ENCODE measurements at regions not wholly inside any gene's neighbourhood (a gene's known extent, or its start where the extent isn't known, plus 50 kb on each side); places are given as distances from the start of the nearest gene placed in this dataset.

GRCh38 chr9:96122282-96122681, 179.7 kb downstream of the HSD17B3 start:
- Histone ChIP-seq H3K27me3 (ENCODE audit: control insufficient read depth, insufficient read depth, low read length) (no peaks in the 10 kb centered on the region), H3K4me1 (ENCODE audit: control insufficient read depth in 2 of 3, insufficient read depth in 2 of 3, low read depth in 1 of 3, low read length in 3 of 3) (no peaks in the 10 kb centered on the region), H3K4me3 (ENCODE audit: low read length in 3 of 3) (no peak overlapping the region), H3K27ac (ENCODE audit: low read depth in 2 of 2, low read length in 2 of 2) (no peak overlapping the region), H3K9me3 (ENCODE audit: control insufficient read depth in 2 of 3, insufficient read depth in 1 of 3, low read length in 3 of 3) (no peaks in the 10 kb centered on the region), H3K9ac (ENCODE audit: low read length in 3 of 3) (no peak overlapping the region), H3K36me3 (ENCODE audit: control insufficient read depth in 2 of 3, insufficient read depth in 3 of 3, low read length in 3 of 3) (no peaks in the 10 kb centered on the region)
- intact Hi-C loops (cut with DNase I) = no loop called here
- DNase-seq (no peak), FAIRE-seq (no peak)
- TF ChIP-seq CTCF (IDR thresholded peaks at IDR 0.05; ENCODE audit: borderline replicate concordance, extremely low read depth, insufficient read depth) = no peak

GRCh38 chr9:96121136-96121535, 180.8 kb downstream of the HSD17B3 start:
- no peaks in the 10 kb centered on the region for H3K36me3 ChIP-seq (ENCODE audit: control insufficient read depth in 2 of 3, insufficient read depth in 3 of 3, low read length in 3 of 3)
- no peak for TF ChIP-seq CTCF (IDR thresholded peaks at IDR 0.05; ENCODE audit: borderline replicate concordance, extremely low read depth, insufficient read depth)
- no peak overlapping the region for H3K27ac ChIP-seq (ENCODE audit: low read depth in 2 of 2, low read length in 2 of 2)
- no peak overlapping the region for H3K4me3 ChIP-seq (ENCODE audit: low read length in 3 of 3)
- no peak overlapping the region for H3K9ac ChIP-seq (ENCODE audit: low read length in 3 of 3)
- intact Hi-C loops (cut with DNase I) = no loop called here
- DNase-seq (no peak), FAIRE-seq (no peak)
- peaks cover 0 to 10% (median 3%) of the 10 kb centered on the region in 3 donors for H3K4me1 ChIP-seq (ENCODE audit: control insufficient read depth in 2 of 3, insufficient read depth in 2 of 3, low read depth in 1 of 3, low read length in 3 of 3)
- H3K27me3 ChIP-seq (ENCODE audit: control insufficient read depth, insufficient read depth, low read length) = no peaks in the 10 kb centered on the region
- no peaks in the 10 kb centered on the region for H3K9me3 ChIP-seq (ENCODE audit: control insufficient read depth in 2 of 3, insufficient read depth in 1 of 3, low read length in 3 of 3)

- Histone ChIP-seq H3K4me3 (ENCODE audit: low read length in 3 of 3) (no peak overlapping the region), H3K27me3 (ENCODE audit: control insufficient read depth, insufficient read depth, low read length) (no peaks in the 10 kb centered on the region), H3K27ac (ENCODE audit: low read depth in 2 of 2, low read length in 2 of 2) (no peak overlapping the region), H3K9ac (ENCODE audit: low read length in 3 of 3) (no peak overlapping the region), H3K36me3 (ENCODE audit: control insufficient read depth in 2 of 3, insufficient read depth in 3 of 3, low read length in 3 of 3) (no peaks in the 10 kb centered on the region), H3K4me1 (ENCODE audit: control insufficient read depth in 2 of 3, insufficient read depth in 2 of 3, low read depth in 1 of 3, low read length in 3 of 3) (peaks cover 0 to 10% (median 6%) of the 10 kb centered on the region in 3 donors), H3K9me3 (ENCODE audit: control insufficient read depth in 2 of 3, insufficient read depth in 1 of 3, low read length in 3 of 3) (no peaks in the 10 kb centered on the region)
- DNase-seq (peak in 1 of 5 donors; percentile 16), FAIRE-seq (no peak)
- intact Hi-C loops (cut with DNase I) = no loop called here
- TF ChIP-seq CTCF (IDR thresholded peaks at IDR 0.05; ENCODE audit: borderline replicate concordance, extremely low read depth, insufficient read depth) = no peak
Observed at GRCh38 chr9:96117398-96118080, 184.4 kb downstream of the HSD17B3 start.
